PC-3 (cell line): ENCODE measurements at regions not wholly inside any gene's neighbourhood (a gene's known extent, or its start where the extent isn't known, plus 50 kb on each side); places are given as distances from the start of the nearest gene placed in this dataset.

Experiments used
- ATAC-seq: fragments of 200-7000 bp; cut with Tn5 transposase; 2 replicates; pipeline ENCODE4 v1.9.1; 2020; ENCODE audit warnings: mild to moderate bottlenecking, moderate library complexity
- BruUV-seq: library from RNA; stranded (reverse); fragments of 400-500 nt; replicated peaks from 2 replicates; lab custom pipeline; 2021; lab: Mats Ljungman, UMichigan
- CTCF ChIA-PET: fragments of 300-600 bp; sonication (Branson Sonifier 250); formaldehyde crosslinking; loops from one replicate; lab custom pipeline; 2022; ENCODE audit warnings: antibody characterized with exemption; lab: Charles Lee
- POLR2A ChIA-PET: fragments of 300-600 bp; sonication (Branson Sonifier 250); formaldehyde crosslinking; loops from one replicate; lab custom pipeline; 2022; ENCODE audit warnings: antibody characterized with exemption; ENCODE audit not compliant: unreplicated experiment; lab: Charles Lee
- DNase-seq: peaks from one replicate; pipeline ENCODE4 v3.0.0-alpha.2; 2015
- H2AFZ ChIP-seq: fragments of 300-600 bp; sonication (generic); 2 replicates; pipeline ENCODE4 v1.6.0; 2016; ENCODE audit warnings: antibody characterized with exemption, low read length
- H3F3A ChIP-seq: fragments of 300-600 bp; sonication (generic); one replicate; pipeline ENCODE4 v1.6.0; 2017; ENCODE audit warnings: antibody characterized with exemption, low read length, control low read depth, mild to moderate bottlenecking; ENCODE audit not compliant: unreplicated experiment
- H3K27ac ChIP-seq: fragments of 300-600 bp; sonication (generic); 2 replicates; pipeline ENCODE4 v1.5.1; 2016; ENCODE audit warnings: mild to moderate bottlenecking, low read length
- H3K27me3 ChIP-seq: fragments of 300-600 bp; sonication (generic); 2 replicates; pipeline ENCODE4 v1.6.1; 2016; ENCODE audit warnings: low read length, mixed read lengths
- H3K36me3 ChIP-seq: fragments of 300-600 bp; sonication (generic); 2 replicates; pipeline ENCODE4 v1.6.1; 2016; ENCODE audit warnings: low read depth, mixed run types, low read length, mixed read lengths
- H3K4me1 ChIP-seq: fragments of 300-600 bp; sonication (generic); 2 replicates; pipeline ENCODE4 v1.5.1; 2016; ENCODE audit warnings: low read length; ENCODE audit not compliant: insufficient read depth
- H3K4me2 ChIP-seq: fragments of 300-600 bp; sonication (generic); 2 replicates; pipeline ENCODE4 v1.6.0; 2016; ENCODE audit warnings: low read length
- H3K4me3 ChIP-seq: fragments of 300-600 bp; sonication (generic); 2 replicates; pipeline ENCODE4 v1.5.1; 2016; ENCODE audit warnings: mild to moderate bottlenecking, low read length, mixed read lengths
- H3K79me2 ChIP-seq: fragments of 300-600 bp; sonication (generic); 2 replicates; pipeline ENCODE4 v1.6.1; 2017; ENCODE audit warnings: low read length, mixed read lengths
- H3K9ac ChIP-seq: fragments of 300-600 bp; sonication (generic); 2 replicates; pipeline ENCODE4 v1.6.0; 2016; ENCODE audit warnings: mild to moderate bottlenecking, low read length
- H3K9me2 ChIP-seq: fragments of 300-600 bp; sonication (generic); replicated peaks from 2 replicates; pipeline ENCODE4 v1.6.1; 2016; ENCODE audit warnings: mixed run types, low read length, mixed read lengths
- H3K9me3 ChIP-seq: fragments of 300-600 bp; sonication (generic); 2 replicates; pipeline ENCODE4 v1.6.1; 2016; ENCODE audit warnings: low read length, mixed read lengths
- H4K20me1 ChIP-seq: fragments of 300-600 bp; sonication (generic); 2 replicates; pipeline ENCODE4 v1.6.1; 2016; ENCODE audit warnings: low read length, mixed read lengths
- CTCF ChIP-seq: fragments of 300-600 bp; sonication (generic); conservative IDR thresholded peaks from 2 replicates; pipeline ENCODE4 v1.5.1; 2017; ENCODE audit warnings: antibody characterized with exemption, low read depth, mild to moderate bottlenecking, low read length
- EZH2 ChIP-seq: fragments of 300-600 bp; sonication (generic); IDR thresholded peaks from one replicate; pipeline ENCODE4 v1.6.1; 2017; ENCODE audit warnings: antibody characterized with exemption, mild to moderate bottlenecking, low read length; ENCODE audit not compliant: unreplicated experiment
- EZH2phosphoT487 ChIP-seq: fragments of 300-600 bp; sonication (generic); IDR thresholded peaks from 2 replicates; pipeline ENCODE4 v1.6.1; 2018; ENCODE audit warnings: mild to moderate bottlenecking, antibody characterized with exemption, low read length, borderline replicate concordance
- intact Hi-C: fragments of 100-400 bp; cut with micrococcal nuclease; formaldehyde crosslinking; loops from 2 replicates; pipeline ENCODE4 v1.9.0; 2023

GRCh38 chr22:23471698-23472097 is 108.4 kb downstream of the IGLL1 start:
- no peaks in the 10 kb centered on the region for H4K20me1 ChIP-seq
- no peaks in the 10 kb centered on the region for H3K79me2 ChIP-seq
- TF ChIP-seq CTCF (no peak), EZH2phosphoT487 (no peak), EZH2 (no peak)
- no peaks in the 10 kb centered on the region for H3K27me3 ChIP-seq
- no peaks in the 10 kb centered on the region for H3K9me2 ChIP-seq
- no peak overlapping the region for H3K9ac ChIP-seq
- intact Hi-C loops = no loop called here
- H3K4me1 ChIP-seq = no peaks in the 10 kb centered on the region
- BruUV-seq = no TSS peak
- no peak for ATAC-seq
- no peaks in the 10 kb centered on the region for H3K9me3 ChIP-seq
- no peak for DNase-seq
- no peak overlapping the region for H3K4me2 ChIP-seq
- no peak overlapping the region for H3K4me3 ChIP-seq
- no peak overlapping the region for H3K27ac ChIP-seq
- no peak overlapping the region for H2AFZ ChIP-seq
- H3K36me3 ChIP-seq = no peaks in the 10 kb centered on the region
- ChIA-PET CTCF (no interaction called here), POLR2A (no interaction called here)
- H3F3A ChIP-seq = no peaks in the 10 kb centered on the region

GRCh38 chr22:23470811-23471389 is 109.2 kb downstream of the IGLL1 start:
- no peaks in the 10 kb centered on the region for H4K20me1 ChIP-seq
- H3K9ac ChIP-seq = no peak overlapping the region
- ChIA-PET POLR2A (no interaction called here), CTCF (no interaction called here)
- no peak overlapping the region for H3K27ac ChIP-seq
- intact Hi-C loops = no loop called here
- no peaks in the 10 kb centered on the region for H3K79me2 ChIP-seq
- no peak overlapping the region for H3K4me3 ChIP-seq
- no peaks in the 10 kb centered on the region for H3K4me1 ChIP-seq
- no peaks in the 10 kb centered on the region for H3K9me3 ChIP-seq
- DNase-seq (no peak), ATAC-seq (no peak)
- no peaks in the 10 kb centered on the region for H3K27me3 ChIP-seq
- no peaks in the 10 kb centered on the region for H3F3A ChIP-seq
- no TSS peak for BruUV-seq
- H3K9me2 ChIP-seq = no peaks in the 10 kb centered on the region
- TF ChIP-seq EZH2phosphoT487 (no peak), CTCF (no peak)
- no peak overlapping the region for H3K4me2 ChIP-seq
- H3K36me3 ChIP-seq = no peaks in the 10 kb centered on the region
- no peak overlapping the region for H2AFZ ChIP-seq

DNA sequence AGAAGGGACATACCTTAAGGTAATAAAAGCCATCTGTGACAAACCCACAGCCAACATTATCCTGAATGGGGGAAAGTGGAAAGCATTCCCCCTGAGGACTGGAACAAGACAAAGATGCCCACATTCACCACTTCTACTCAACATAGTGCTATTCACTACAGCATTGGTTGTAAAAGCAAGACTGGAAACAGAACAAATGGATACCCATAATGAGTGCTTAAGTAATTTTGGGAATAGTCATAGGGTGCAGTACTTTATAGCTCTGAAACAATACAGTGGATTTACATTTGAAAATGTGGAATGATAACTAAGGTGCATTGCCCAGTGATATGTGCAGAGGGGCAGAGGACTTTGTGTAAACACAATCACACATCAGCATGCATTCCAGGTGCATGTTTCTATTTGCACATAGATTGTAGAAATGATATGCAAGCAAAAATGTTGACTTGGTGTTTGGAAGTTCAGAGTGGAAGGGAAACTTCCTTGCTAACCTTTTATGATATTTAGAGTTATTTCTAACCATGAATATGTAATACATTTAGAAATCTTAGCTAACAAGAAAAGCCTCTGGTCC is 112.3 kb downstream of the IGLL1 start:
- Histone ChIP-seq H3K4me3 (no peak overlapping the region), H3K4me2 (no peak overlapping the region), H3K27ac (no peak overlapping the region), H3K9me3 (no peaks in the 10 kb centered on the region), H2AFZ (no peak overlapping the region), H3K79me2 (no peaks in the 10 kb centered on the region), H3F3A (no peaks in the 10 kb centered on the region), H3K36me3 (no peaks in the 10 kb centered on the region), H3K9ac (no peak overlapping the region), H3K9me2 (no peaks in the 10 kb centered on the region), H3K4me1 (no peaks in the 10 kb centered on the region), H3K27me3 (no peaks in the 10 kb centered on the region; the same call in 1 of the 2 replicates), H4K20me1 (no peaks in the 10 kb centered on the region)
- no peak for ATAC-seq
- TF ChIP-seq CTCF (no peak), EZH2phosphoT487 (no peak), EZH2 (no peak)
- ChIA-PET POLR2A (no interaction called here), CTCF (no interaction called here)
- no TSS peak for BruUV-seq
- intact Hi-C loops = no loop called here
- peak; percentile 4 for DNase-seq
